ENCODE measurements at regions not wholly inside any gene's neighbourhood (a gene's known extent, or its start where the extent isn't known, plus 50 kb on each side); places are given as distances from the start of the nearest gene placed in this dataset.

DNA sequence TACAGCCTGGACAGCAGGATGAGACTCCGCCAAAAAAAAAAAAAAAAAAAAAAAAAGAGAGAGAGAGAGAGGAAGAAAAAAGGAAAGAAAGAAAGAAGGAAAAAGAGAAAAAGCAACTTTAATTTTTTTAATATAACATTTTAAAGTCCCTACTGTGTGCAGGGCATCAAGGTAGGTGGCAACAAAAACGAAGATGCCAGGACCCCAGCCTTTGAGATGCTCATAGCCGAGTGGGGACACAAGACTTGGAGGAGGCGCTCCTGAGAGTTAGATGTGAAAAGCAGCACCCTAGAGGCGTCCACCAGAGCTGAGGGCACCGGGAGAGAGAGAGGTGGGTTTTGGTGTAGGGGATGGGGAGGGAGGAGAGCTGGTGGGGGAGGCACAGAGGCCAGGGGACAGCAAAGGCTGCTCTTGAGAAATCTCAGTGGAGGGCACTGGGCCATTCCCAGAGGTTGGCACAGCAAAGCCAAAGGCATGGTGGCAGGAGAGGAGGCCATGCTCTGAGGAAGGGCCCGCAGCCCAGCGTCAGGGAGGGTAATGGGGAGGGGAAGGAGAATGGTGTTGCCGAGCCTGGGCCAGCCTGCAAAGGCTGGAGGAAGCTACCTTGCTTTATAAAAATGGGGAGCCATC lies 135.6 kb downstream of the C9orf50 start:
- ChIA-PET CTCF (interaction anchor here (1.0 to 1.3 kb wide), 2 partner anchors 26 to 302 kb away, joined by 3 read pairs; no protein-coding TSS in a partner anchor), POLR2A (ENCODE audit: unreplicated experiment) (interaction anchor here (1.2 kb wide), 1 partner anchor 112 kb away, joined by 3 read pairs; no protein-coding TSS in a partner anchor)
- Histone ChIP-seq H4K5ac (ENCODE audit: low read depth, low read length) (peak overlapping the region; percentile 43), H2BK20ac (ENCODE audit: low read depth, low read length) (peak overlapping the region; percentile 97), H3K27me3 (ENCODE audit: control insufficient read depth, insufficient read depth, low read length) (no peaks in the 10 kb centered on the region), H3K4me2 (ENCODE audit: low read depth, low read length) (no peak overlapping the region), H2AK5ac (ENCODE audit: low read depth, low read length) (peak overlapping the region; percentile 100), H4K91ac (ENCODE audit: insufficient read depth, low read depth, low read length) (peak overlapping the region; percentile 100), H3K27ac (ENCODE audit: insufficient read depth, low read length) (peak overlapping the region; percentile 99), H4K20me1 (ENCODE audit: insufficient read depth, low read length) (no peaks in the 10 kb centered on the region; the same call in 1 of the 2 replicates), H2AFZ (replicated peaks; ENCODE audit: low read length, poor library complexity) (peak overlapping the region; percentile 16), H3K4me3 (ENCODE audit: insufficient read depth, low read depth, low read length) (no peak overlapping the region), H3K56ac (ENCODE audit: extremely low read depth, insufficient read depth, low read length) (peak overlapping the region; percentile 37; the same call in 1 of the 2 replicates), H3K4me1 (ENCODE audit: control insufficient read depth, insufficient read depth, low read length) (peaks cover 65% of the 10 kb centered on the region), H2BK120ac (ENCODE audit: low read depth, low read length) (peak overlapping the region; percentile 100), H2AK9ac (replicated peaks; ENCODE audit: low read depth, low read length, poor library complexity) (peak overlapping the region; percentile 100), H3K18ac (ENCODE audit: low read depth, low read length) (peak overlapping the region; percentile 29), H3K9me1 (ENCODE audit: insufficient read depth, low read length) (peaks cover 31% of the 10 kb centered on the region), H3K14ac (replicated peaks; ENCODE audit: low read depth, low read length) (peak overlapping the region; percentile 100), H3K79me1 (ENCODE audit: low read depth in 1 of 2, low read length in 2 of 2) (peaks cover 18 to 67% of the 10 kb centered on the region in 2 experiments), H3K36me3 (ENCODE audit: control insufficient read depth, insufficient read depth, low read length) (no peaks in the 10 kb centered on the region), H2BK5ac (ENCODE audit: low read depth, low read length, poor library complexity, severe bottlenecking) (peak overlapping the region; percentile 100), H3K9me3 (ENCODE audit: control insufficient read depth, insufficient read depth, low read length) (no peaks in the 10 kb centered on the region), H4K8ac (ENCODE audit: low read depth in 2 of 2, low read length in 2 of 2) (peak overlapping the region; percentile 95 to 100; a peak in 3 of 4 replicates), H3K23ac (ENCODE audit: low read depth, low read length) (peak overlapping the region; percentile 67; the same call in 1 of the 2 replicates), H3K9ac (ENCODE audit: low read depth, low read length) (peak overlapping the region; percentile 6; the same call in 1 of the 2 replicates), H3K4ac (ENCODE audit: low read depth, low read length) (peak overlapping the region; percentile 100), H2BK15ac (ENCODE audit: low read depth, low read length) (peak overlapping the region; percentile 99; the same call in 2 of the 3 replicates)
- dilution Hi-C loops (cut with HindIII; ENCODE audit: low sequenced_read_pairs, unreplicated experiment) (no loop called here), intact Hi-C loops (cut with micrococcal nuclease) (no loop called here), in situ Hi-C loops (cut with MboI; ENCODE audit: low sequenced_read_pairs) (no loop called here)
- WGBS, 2 experiments (ENCODE audit: extremely low coverage in 2 of 2, insufficient read length in 1 of 2) = 67% methylated on average over 6 of the region's 9 CpGs; no CpG with 5 or more reads in 1 of the 2 experiments
- ATAC-seq (ENCODE audit: low read depth) = no peak
- no TSS peak for BruUV-seq (replicated peaks)
- no peak for DNase-seq
- no peak for TF ChIP-seq FOS (IDR thresholded peaks at IDR 0.05; ENCODE audit: low read depth, low read length)
- TF ChIP-seq BHLHE40 (IDR thresholded peaks at IDR 0.05; ENCODE audit: low read depth, low read length) = no peak
- no peak for TF ChIP-seq NFE2L2 (IDR thresholded peaks at IDR 0.05; ENCODE audit: low read depth, low read length)
- no peak for TF ChIP-seq SMC3 (IDR thresholded peaks at IDR 0.05; ENCODE audit: low read depth, low read length)
- TF ChIP-seq RCOR1 (IDR thresholded peaks at IDR 0.05; ENCODE audit: insufficient replicate concordance, low read length) = no peak
- TF ChIP-seq POLR2A (IDR thresholded peaks at IDR 0.05; ENCODE audit: low read depth, low read length) = no peak
- TF ChIP-seq RAD21 (IDR thresholded peaks at IDR 0.05; ENCODE audit: low read length) = no peak
- TF ChIP-seq, protein P1, sequence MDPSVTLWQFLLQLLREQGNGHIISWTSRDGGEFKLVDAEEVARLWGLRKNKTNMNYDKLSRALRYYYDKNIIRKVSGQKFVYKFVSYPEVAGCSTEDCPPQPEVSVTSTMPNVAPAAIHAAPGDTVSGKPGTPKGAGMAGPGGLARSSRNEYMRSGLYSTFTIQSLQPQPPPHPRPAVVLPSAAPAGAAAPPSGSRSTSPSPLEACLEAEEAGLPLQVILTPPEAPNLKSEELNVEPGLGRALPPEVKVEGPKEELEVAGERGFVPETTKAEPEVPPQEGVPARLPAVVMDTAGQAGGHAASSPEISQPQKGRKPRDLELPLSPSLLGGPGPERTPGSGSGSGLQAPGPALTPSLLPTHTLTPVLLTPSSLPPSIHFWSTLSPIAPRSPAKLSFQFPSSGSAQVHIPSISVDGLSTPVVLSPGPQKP (IDR thresholded peaks at IDR 0.05; ENCODE audit: borderline replicate concordance, low read depth, low read length) = no peak
- no peak for TF ChIP-seq MAFK (IDR thresholded peaks at IDR 0.05; ENCODE audit: low read depth, low read length)
- TF ChIP-seq RFX5 (IDR thresholded peaks at IDR 0.05; ENCODE audit: low read depth, low read length) = no peak
- TF ChIP-seq CHD1 (IDR thresholded peaks at IDR 0.05; ENCODE audit: low read depth, low read length) = no peak
- no peak for TF ChIP-seq MAZ (IDR thresholded peaks at IDR 0.05; ENCODE audit: borderline replicate concordance, low read depth, low read length)
- no peak for TF ChIP-seq MXI1 (IDR thresholded peaks at IDR 0.05; ENCODE audit: borderline replicate concordance, low read depth, low read length)
- no peak for TF ChIP-seq CTCF (conservative IDR thresholded peaks at IDR 0.05; ENCODE audit: low read depth, low read length)
- TF ChIP-seq USF2 (IDR thresholded peaks at IDR 0.05; ENCODE audit: low read depth, low read length) = no peak
